ENCODE measurements at regions not wholly inside any gene's neighbourhood (a gene's known extent, or its start where the extent isn't known, plus 50 kb on each side); places are given as distances from the start of the nearest gene placed in this dataset.
"Not testable (repeated sequence)": the region's sequence is repeated elsewhere in the genome, so short reads cannot be mapped to it uniquely, and the experiment has no call there.

GRCh38 chr3:171978390-171978789 is 61.0 kb upstream of the FNDC3B start:
- WGBS, 2 donors, result 94 to 99% methylated on average over 5 of the region's 5 CpGs
- Histone ChIP-seq H3K36me3 (no peaks in the 10 kb centered on the region), H3K4me1 (no peaks in the 10 kb centered on the region), H3K27ac (no peak overlapping the region), H3K9me3 (no peaks in the 10 kb centered on the region), H3K4me3 (no peak overlapping the region), H3K27me3 (no peaks in the 10 kb centered on the region)
- FAIRE-seq, result no peak
- TF ChIP-seq CTCF (IDR thresholded peaks at IDR 0.05), result no peak
- no peak for ATAC-seq
- DNase-seq, result no peak
- intact Hi-C loops (cut with DNase I), result no loop called here

GRCh38 chr3:171979081-171979480 is 60.3 kb upstream of the FNDC3B start:
- ATAC-seq (no peak), FAIRE-seq (no peak), DNase-seq (no peak)
- WGBS, 2 donors, result 85 to 90% methylated on average over 8 of the region's 8 CpGs
- Histone ChIP-seq H3K9me3 (no peaks in the 10 kb centered on the region), H3K4me3 (no peak overlapping the region), H3K27ac (no peak overlapping the region), H3K27me3 (no peaks in the 10 kb centered on the region), H3K36me3 (no peaks in the 10 kb centered on the region), H3K4me1 (no peaks in the 10 kb centered on the region)
- TF ChIP-seq CTCF (IDR thresholded peaks at IDR 0.05), result no peak
- intact Hi-C loops (cut with DNase I), result no loop called here

GRCh38 chr3:171980578-171981270 is 58.7 kb upstream of the FNDC3B start:
- WGBS, 2 donors, result 56 to 67% methylated on average over 2 of the region's 2 CpGs
- Histone ChIP-seq H3K27me3 (no peaks in the 10 kb centered on the region), H3K27ac (no peak overlapping the region), H3K9me3 (no peaks in the 10 kb centered on the region), H3K4me1 (no peaks in the 10 kb centered on the region), H3K4me3 (no peak overlapping the region), H3K36me3 (no peaks in the 10 kb centered on the region)
- DNase-seq, result no peak
- peak in 1 of 4 donors; percentile 60 for ATAC-seq
- intact Hi-C loops (cut with DNase I), result no loop called here
- TF ChIP-seq CTCF (IDR thresholded peaks at IDR 0.05), result no peak
- FAIRE-seq, result no peak

GRCh38 chr3:171981271-171981605 is 58.1 kb upstream of the FNDC3B start:
- WGBS, 2 donors, result 37 to 39% methylated on average over 1 of the region's 1 CpG
- Histone ChIP-seq H3K27ac (no peak overlapping the region), H3K9me3 (no peaks in the 10 kb centered on the region), H3K36me3 (no peaks in the 10 kb centered on the region), H3K27me3 (no peaks in the 10 kb centered on the region), H3K4me1 (no peaks in the 10 kb centered on the region), H3K4me3 (no peak overlapping the region)
- TF ChIP-seq CTCF (IDR thresholded peaks at IDR 0.05), result no peak
- no peak for FAIRE-seq
- intact Hi-C loops (cut with DNase I), result no loop called here
- no peak for ATAC-seq
- no peak for DNase-seq

GRCh38 chr3:171982828-171983227 is 56.5 kb upstream of the FNDC3B start:
- FAIRE-seq (no peak), ATAC-seq (no peak), DNase-seq (no peak)
- H3K36me3 ChIP-seq, result no peaks in the 10 kb centered on the region
- no peak overlapping the region for H3K27ac ChIP-seq
- no peaks in the 10 kb centered on the region for H3K4me1 ChIP-seq
- no peak overlapping the region for H3K4me3 ChIP-seq
- no peak for TF ChIP-seq CTCF (IDR thresholded peaks at IDR 0.05)
- H3K27me3 ChIP-seq, result no peaks in the 10 kb centered on the region
- WGBS, 2 donors, result 70 to 78% methylated on average over 2 of the region's 2 CpGs
- H3K9me3 ChIP-seq, result no peaks in the 10 kb centered on the region
- intact Hi-C loops (cut with DNase I), result no loop called here

- DNase-seq; H3K4me3 ChIP-seq; H3K27ac ChIP-seq; H3K9me3 ChIP-seq; intact Hi-C loops (cut with DNase I); H3K4me1 ChIP-seq; H3K27me3 ChIP-seq; ATAC-seq; FAIRE-seq; H3K36me3 ChIP-seq: not testable (repeated sequence)
- 90 to 94% methylated on average over 8 of the region's 8 CpGs for WGBS, 2 donors
Measured at GRCh38 chr3:171983685-171984084, 55.7 kb upstream of the FNDC3B start.

All from pancreas (tissue), 10 donors.